Colonic mucosa (tissue), 4 donors: ENCODE measurements at regions not wholly inside any gene's neighbourhood (a gene's known extent, or its start where the extent isn't known, plus 50 kb on each side); places are given as distances from the start of the nearest gene placed in this dataset.
A peak's percentile ranks its signal among the peaks of the same experiment; 100 is the strongest.

Experiments used
- DNase-seq: peaks from one replicate; pipeline ENCODE4 v3.0.0-alpha.2; 2020
- H3K27ac ChIP-seq: fragments of 200-600 bp; one replicate; pipeline ENCODE4 v1.8.0; 2021
- H3K27me3 ChIP-seq: fragments of 200-600 bp; one replicate; pipeline ENCODE4 v1.8.0; 2021
- H3K36me3 ChIP-seq: fragments of 200-600 bp; one replicate; pipeline ENCODE4 v1.8.0; 2021
- H3K4me1 ChIP-seq: fragments of 200-600 bp; one replicate; pipeline ENCODE4 v1.8.0; 2021; ENCODE audit warnings: mild to moderate bottlenecking
- H3K4me3 ChIP-seq: fragments of 200-600 bp; one replicate; pipeline ENCODE4 v1.8.0; 2021
- H3K9ac ChIP-seq, 2 donors: one replicate each; pipeline ENCODE4 v1.7.0; 2013; ENCODE audit warnings: control low read depth in 2 of 2, low read depth in 2 of 2, low read length in 2 of 2
- H3K9me3 ChIP-seq: fragments of 200-600 bp; one replicate; pipeline ENCODE4 v1.8.0; 2021
- CTCF ChIP-seq: fragments of 200-600 bp; IDR thresholded peaks from one replicate; pipeline ENCODE4 v1.8.0; 2022; ENCODE audit warnings: antibody characterized with exemption, mild to moderate bottlenecking
- intact Hi-C: fragments of 100-400 bp; cut with DNase I; formaldehyde crosslinking; loops from one replicate; pipeline ENCODE4 v1.14.1; 2022
- donor health status: healthy.
- donor health status: DM: no; HTN: no; CAD: no.
- donor health status: DM: no; HTN: no; CAD: no.

GRCh38 chr3:89685731-89686130, 578.3 kb downstream of the EPHA3 start:
- H3K9ac ChIP-seq = no peak overlapping the region
- intact Hi-C loops = no loop called here
- no peak for TF ChIP-seq CTCF
- no peak overlapping the region for H3K27ac ChIP-seq
- H3K4me1 ChIP-seq = no peaks in the 10 kb centered on the region
- DNase-seq = no peak
- H3K27me3 ChIP-seq = no peaks in the 10 kb centered on the region
- H3K9me3 ChIP-seq = no peaks in the 10 kb centered on the region
- no peaks in the 10 kb centered on the region for H3K36me3 ChIP-seq
- no peak overlapping the region for H3K4me3 ChIP-seq

- intact Hi-C loops = no loop called here
- no peak for TF ChIP-seq CTCF
- Histone ChIP-seq H3K9ac (no peak overlapping the region), H3K27me3 (no peaks in the 10 kb centered on the region), H3K27ac (no peak overlapping the region), H3K9me3 (no peaks in the 10 kb centered on the region), H3K36me3 (no peaks in the 10 kb centered on the region), H3K4me3 (no peak overlapping the region), H3K4me1 (no peaks in the 10 kb centered on the region)
- no peak for DNase-seq
Measured at GRCh38 chr3:89690646-89691045, 583.2 kb downstream of the EPHA3 start.

GRCh38 chr3:89692601-89693000, 585.2 kb downstream of the EPHA3 start:
- Histone ChIP-seq H3K9me3 (no peaks in the 10 kb centered on the region), H3K4me1 (no peaks in the 10 kb centered on the region), H3K27me3 (no peaks in the 10 kb centered on the region), H3K27ac (no peak overlapping the region), H3K9ac (no peak overlapping the region), H3K36me3 (no peaks in the 10 kb centered on the region), H3K4me3 (no peak overlapping the region)
- intact Hi-C loops = no loop called here
- DNase-seq = no peak
- TF ChIP-seq CTCF = no peak

- H3K27ac ChIP-seq = peak overlapping the region; percentile 56
- DNase-seq = peak; percentile 46
- no peaks in the 10 kb centered on the region for H3K36me3 ChIP-seq
- H3K9ac ChIP-seq = no peak overlapping the region
- no peaks in the 10 kb centered on the region for H3K27me3 ChIP-seq
- intact Hi-C loops = no loop called here
- H3K4me3 ChIP-seq = no peak overlapping the region
- no peaks in the 10 kb centered on the region for H3K9me3 ChIP-seq
- no peak for TF ChIP-seq CTCF
- H3K4me1 ChIP-seq = no peaks in the 10 kb centered on the region
Measured at GRCh38 chr3:89697321-89697916, 590.0 kb downstream of the EPHA3 start.

- Histone ChIP-seq H3K9me3 (no peaks in the 10 kb centered on the region), H3K4me3 (no peak overlapping the region), H3K4me1 (no peaks in the 10 kb centered on the region), H3K27ac (no peak overlapping the region), H3K36me3 (no peaks in the 10 kb centered on the region), H3K9ac (no peak overlapping the region), H3K27me3 (no peaks in the 10 kb centered on the region)
- TF ChIP-seq CTCF = no peak
- no peak for DNase-seq
- intact Hi-C loops = no loop called here
Measured at GRCh38 chr3:89698208-89698830, 590.9 kb downstream of the EPHA3 start.
